Activated CD8-positive, alpha-beta memory T cell treated with anti-CD3 and anti-CD28 coated beads, Interleukin-2, amount 50 U/mL, for 48 hours (primary cell): ENCODE measurements at regions not wholly inside any gene's neighbourhood (a gene's known extent, or its start where the extent isn't known, plus 50 kb on each side); places are given as distances from the start of the nearest gene placed in this dataset.

Experiments
- DNase-seq: peaks from one replicate; pipeline ENCODE4 v3.0.0-alpha.2; 2020

DNA sequence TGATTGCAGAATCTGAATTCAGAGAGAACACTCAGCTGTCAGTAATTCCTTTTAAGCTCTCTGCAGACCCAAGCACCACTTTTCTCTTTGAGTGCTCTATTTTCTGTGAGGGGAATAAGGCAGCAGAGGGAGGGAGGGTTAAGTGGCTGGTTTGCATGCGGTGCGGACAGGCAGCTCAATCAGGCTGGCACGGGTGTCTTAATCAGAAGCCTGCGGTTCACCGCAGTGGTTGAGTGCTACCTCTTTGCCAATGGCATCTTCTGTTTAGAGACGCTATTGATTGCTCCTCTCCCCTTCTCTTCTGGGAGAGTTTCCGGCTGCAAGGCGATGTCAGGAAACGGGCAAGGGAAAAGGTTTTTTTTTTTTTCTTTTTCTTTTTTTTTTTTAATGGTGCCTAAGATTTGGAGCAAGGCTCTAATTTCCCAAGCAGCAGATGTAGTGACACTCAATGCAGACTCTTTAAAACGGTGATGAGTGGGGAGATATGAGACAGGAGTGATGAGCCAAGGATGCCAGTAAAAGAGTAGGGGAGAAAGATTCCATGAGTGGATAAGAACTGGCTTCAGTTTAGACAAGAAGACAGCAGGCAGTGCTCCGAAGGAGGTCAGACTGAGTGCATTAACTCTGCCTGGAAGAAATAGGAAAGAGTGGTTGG lies 533.7 kb upstream of the SEL1L start:
- DNase-seq = no peak

DNA sequence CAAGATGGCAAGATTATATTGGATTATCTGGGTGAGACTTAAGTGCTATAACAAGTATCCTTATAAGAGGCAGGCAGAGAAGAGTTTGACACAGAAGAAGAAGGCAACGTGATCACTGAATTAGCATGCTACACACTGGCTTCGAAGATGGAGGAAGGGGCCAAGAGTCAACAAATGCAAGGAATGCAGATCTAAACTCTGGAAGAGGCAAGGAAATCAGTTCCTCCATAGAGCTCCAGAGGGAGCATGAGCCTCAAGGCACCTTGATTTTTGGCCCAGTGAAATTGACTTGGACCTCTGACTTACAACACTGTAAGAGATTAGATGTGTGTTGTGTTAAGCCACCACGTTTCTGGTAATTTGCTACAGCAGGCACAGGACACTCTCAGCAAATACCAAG lies 536.4 kb upstream of the SEL1L start:
- DNase-seq = no peak

- no peak for DNase-seq
Measured at GRCh38 chr14:82070753-82071152, 537.1 kb upstream of the SEL1L start.

DNA sequence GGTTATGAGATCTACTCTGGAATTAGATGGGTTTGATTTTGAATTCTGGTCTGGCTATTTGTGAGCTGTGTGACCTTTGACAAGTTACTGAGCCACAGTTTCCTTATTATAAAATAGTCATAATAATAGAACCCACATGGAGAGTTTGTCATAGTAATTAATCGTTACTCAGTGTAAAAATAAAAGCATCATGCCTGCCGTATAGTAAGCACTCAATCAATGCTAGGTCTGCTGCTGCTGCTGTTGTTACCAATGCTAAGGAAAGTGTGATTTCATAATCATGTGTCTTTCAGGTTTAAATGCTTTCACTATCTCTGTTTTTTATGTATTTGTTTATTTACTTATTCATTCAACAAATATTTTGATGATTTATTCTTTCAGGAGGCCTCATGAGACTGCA lies 539.9 kb upstream of the SEL1L start:
- no peak for DNase-seq

DNA sequence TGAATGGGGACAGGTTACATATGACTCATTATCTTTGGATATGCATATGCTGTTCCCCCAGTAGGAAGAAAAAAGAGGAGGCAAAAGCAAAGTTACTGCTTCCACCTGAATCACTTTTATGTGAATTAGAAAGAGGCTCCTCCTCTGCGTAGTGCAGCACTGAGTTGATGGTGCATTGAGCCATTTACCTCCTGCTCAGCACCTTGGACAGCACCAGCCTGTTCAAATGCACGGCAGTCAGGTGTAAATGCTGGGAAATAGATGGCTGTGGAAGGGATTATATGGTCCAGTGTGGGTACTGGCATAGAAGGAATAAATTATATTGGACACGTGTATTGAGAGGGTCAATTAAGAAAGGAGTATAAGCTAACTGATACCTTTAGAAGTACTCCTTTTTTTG lies 541.9 kb upstream of the SEL1L start:
- DNase-seq = no peak

DNA sequence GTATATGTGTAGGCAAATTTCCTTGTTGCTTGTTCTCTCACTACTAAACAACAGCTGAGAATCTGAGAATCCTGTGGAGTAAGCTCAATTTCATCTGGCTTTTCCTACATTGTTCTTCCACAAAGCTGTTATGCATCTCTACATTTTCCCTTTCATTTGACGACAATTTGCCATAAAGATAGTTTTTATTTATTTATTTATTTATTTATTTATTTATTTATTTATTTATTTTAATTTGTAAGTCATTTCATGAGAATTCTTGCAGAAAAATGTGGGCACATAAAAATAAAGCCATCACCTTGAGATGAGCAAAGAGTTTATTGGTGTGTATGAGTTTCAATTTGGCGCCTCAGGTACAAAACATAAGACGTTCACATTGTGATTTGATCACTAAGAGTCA lies 545.9 kb upstream of the SEL1L start:
- no peak for DNase-seq

DNA sequence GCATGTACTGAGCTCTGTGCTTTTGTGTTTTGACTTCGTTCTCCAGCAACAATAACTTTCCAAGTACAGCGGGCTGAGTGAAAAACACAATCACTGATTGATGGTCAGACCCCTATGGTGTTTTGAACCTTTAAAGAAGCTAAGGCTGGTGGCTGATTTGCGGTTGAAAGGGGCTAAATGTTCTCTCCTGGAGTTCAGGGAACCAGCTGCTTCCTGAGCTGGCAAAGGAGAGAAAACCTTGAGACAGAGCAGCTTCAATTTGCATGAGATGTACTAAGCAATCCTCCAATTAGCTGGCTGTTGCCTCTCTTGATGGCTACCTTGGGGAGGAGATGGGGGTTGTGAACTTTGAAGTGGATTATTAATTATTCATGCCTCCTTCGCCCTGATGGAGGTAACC lies 546.7 kb upstream of the SEL1L start:
- DNase-seq = no peak

GRCh38 chr14:82084813-82085212 lies 551.2 kb upstream of the SEL1L start:
- DNase-seq = no peak

GRCh38 chr14:82091097-82091496 lies 557.4 kb upstream of the SEL1L start:
- DNase-seq = no peak

GRCh38 chr14:82094829-82095345 lies 561.2 kb upstream of the SEL1L start:
- DNase-seq = no peak

DNA sequence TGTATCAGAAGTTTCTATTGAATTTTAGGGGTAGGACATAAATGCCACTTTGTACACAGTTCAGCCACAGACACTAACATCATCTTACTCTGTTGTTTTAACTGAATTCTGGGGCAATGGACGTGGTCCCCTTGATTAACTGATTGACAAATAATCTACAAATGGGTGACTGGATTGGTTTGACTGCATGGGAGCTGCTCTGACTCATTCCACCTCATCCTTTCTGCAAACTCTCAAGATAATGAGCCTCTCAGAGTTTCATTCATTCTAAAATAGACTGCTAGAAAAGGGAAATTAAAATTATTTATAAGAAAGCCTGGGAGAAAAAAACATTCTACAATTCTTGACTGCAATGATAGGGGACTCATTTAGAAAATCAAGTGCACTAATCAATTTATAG lies 570.4 kb upstream of the SEL1L start:
- DNase-seq = no peak

DNA sequence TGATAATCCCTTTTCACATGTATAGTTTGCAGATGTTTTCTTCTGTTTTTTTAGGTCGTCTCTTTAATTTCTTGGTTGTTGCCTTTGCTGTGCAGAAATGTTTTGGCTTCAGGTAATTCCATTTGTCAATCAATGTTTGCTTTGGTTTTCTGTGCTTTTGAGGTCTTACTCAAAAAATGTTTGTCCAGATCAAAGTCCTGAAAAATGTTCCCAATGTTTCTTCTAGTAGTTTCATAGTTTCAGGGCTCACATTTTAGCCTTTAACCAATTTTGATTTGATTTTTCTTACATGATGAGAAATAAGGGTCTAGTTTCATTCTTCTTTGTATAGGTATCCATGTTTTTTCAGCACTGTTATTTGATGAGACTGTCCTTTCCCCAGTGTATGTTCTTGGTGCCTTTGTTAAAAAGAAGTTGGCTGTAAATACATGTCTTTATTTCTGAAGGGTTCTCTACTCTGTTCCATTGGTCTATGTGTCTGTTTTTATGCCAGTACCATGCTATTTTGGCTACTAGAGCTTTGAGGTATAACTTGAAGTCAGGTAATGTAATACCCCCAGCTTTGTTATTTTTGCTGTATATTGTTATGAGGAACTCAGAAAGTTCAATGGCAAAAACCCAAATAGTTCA lies 578.7 kb upstream of the SEL1L start:
- DNase-seq = no peak

DNA sequence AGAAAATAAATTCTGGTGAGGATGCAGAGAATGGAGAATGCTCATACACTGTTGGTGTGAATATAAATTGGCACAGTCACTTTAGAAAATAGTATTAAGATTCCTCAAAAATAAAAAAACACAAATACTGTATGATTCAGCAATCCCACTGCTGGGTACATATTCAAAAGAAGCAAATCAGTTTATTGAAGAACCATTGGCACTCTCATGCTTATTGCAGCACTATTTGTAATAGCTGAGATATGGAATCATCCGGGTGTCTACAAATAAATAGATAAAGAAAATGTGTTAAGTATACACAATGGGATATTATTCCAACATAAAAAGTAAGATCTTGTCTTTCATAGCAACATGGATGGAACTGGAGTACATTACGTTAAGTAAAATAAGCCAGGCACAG lies 579.4 kb upstream of the SEL1L start:
- no peak for DNase-seq

DNA sequence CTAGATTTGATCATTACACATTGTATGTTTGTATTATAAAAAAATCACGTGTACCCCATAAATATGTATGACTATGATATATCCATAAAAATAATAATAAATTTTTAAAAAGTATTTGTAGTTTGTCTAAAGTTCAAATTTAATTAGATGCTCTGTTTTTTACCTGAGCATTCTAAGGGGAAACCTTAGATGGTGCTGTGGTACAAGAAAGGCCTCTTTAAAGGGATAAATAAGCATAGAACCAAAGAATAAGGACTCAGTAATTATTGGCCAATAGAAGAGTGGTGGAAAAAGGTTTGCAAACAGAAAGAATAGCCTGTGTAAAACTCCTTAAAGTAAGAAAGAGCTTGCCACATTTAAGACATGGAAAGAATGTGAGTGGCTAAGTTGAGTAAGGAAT lies 580.1 kb upstream of the SEL1L start:
- DNase-seq = no peak

DNA sequence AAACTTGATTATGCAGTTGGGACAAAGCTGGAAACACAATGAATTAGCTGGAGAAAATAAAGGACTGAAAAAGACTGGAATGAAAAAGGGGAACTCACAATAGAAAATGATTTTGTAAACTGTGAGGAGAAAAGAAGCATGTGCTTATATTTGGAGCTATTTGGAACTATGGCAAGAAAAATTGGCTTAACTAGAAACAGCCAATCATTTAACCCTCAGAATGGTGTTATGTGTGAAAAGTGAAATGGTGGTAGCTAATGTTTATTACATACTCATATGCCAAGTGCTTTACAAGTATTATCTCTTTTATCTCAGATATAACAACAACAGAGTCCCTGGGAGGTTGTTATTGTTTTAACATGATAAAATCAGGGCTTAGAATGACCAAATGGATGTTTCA lies 583.1 kb upstream of the SEL1L start:
- DNase-seq = no peak

DNA sequence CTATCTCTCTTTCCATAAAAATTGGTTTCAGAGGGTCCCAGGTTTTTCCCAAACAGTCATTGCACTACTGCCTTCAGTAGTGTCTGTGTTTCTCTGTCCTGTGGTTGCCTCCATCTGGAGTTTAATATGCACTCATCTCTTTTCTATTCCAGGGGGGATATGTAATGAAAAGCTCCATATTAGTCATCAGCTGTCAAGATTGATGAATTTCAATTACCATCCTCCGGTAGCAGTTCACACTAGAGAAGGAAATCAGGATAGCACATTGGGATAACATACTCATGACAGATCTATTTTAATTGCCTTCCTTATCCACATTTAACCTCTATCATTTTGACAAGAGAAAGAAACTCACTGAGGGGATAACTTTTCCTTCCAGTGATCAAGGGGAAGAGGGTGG lies 589.0 kb upstream of the SEL1L start:
- no peak for DNase-seq

- no peak for DNase-seq
Measured at GRCh38 chr14:82124511-82124910, 590.9 kb upstream of the SEL1L start.

DNA sequence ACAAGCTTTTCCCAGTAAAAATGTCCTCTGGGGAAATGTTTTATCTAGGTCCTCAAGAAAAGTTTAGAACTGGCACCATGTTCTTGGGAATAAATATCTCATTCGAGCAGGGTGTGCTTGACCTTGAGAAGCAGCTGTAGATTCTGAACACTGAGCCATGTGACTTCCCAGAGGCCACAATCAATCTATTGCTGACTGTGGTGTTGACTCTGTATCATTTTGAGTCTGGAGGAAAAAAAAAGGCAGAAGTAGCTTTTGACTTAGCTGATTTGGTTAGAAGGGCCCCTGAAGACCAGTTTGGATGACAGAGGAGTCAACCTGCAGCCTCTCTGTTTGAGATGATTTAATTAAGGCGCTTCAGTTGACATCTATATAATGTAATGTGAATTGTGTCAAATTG lies 592.4 kb upstream of the SEL1L start:
- no peak for DNase-seq

DNA sequence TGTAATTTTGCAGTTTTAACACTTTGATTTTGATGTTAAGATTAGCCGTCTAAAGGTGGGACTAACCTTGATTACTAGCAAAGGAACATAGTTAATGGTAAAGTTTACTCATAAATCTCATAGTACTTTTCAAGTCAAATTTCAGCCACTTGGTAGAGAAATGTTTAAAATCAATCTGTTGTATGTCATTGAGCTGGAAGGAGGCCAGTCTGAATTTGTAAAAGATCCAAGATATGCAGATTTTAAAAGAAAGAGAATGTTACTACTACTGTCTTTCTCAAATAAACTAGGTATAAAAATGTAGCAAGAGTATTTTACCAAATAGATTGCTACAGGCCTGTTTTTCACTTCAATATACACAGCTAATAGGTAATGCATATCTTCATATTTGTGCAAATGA lies 600.8 kb upstream of the SEL1L start:
- DNase-seq = no peak

GRCh38 chr14:82138431-82138830 lies 604.8 kb upstream of the SEL1L start:
- no peak for DNase-seq

- no peak for DNase-seq
Measured at GRCh38 chr14:82146846-82147245, 613.2 kb upstream of the SEL1L start.

DNA sequence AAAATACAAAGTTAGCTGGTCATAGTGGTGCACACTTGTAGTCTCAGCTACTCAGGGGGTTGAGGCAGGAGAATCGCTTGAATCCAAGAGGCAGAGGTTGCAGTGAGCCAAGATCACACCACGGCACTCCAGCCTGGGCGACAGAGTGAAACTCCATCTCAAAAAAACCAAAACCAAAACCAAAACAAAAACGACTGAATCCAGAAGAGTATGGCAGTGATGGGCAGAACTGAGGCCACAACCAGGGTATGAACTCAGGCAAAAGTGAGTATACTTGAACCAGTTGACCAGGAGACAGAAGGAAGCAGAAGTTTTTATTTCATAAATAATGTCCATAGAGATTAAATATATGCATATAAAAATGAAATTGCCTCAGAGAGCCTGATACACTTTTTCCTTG lies 620.0 kb upstream of the SEL1L start:
- DNase-seq = no peak

GRCh38 chr14:82159624-82160023 lies 626.0 kb upstream of the SEL1L start:
- DNase-seq = no peak

- no peak for DNase-seq
Measured at GRCh38 chr14:82180139-82180538, 646.5 kb upstream of the SEL1L start.

GRCh38 chr14:82182646-82183045 lies 649.0 kb upstream of the SEL1L start:
- no peak for DNase-seq
